SU-DHL-6 (cell line): ENCODE measurements at regions not wholly inside any gene's neighbourhood (a gene's known extent, or its start where the extent isn't known, plus 50 kb on each side); places are given as distances from the start of the nearest gene placed in this dataset.

Source experiments
- H2AFZ ChIP-seq: fragments of 200-600 bp; sonication (generic); 2 replicates; pipeline ENCODE4 v1.6.1; 2014; ENCODE audit warnings: low read depth, mild to moderate bottlenecking, moderate library complexity, mixed read lengths, antibody characterized with exemption, low read length; ENCODE audit not compliant: severe bottlenecking
- H3F3A ChIP-seq: fragments of 200-600 bp; shearing (Covaris generic); 2 replicates; pipeline ENCODE4 v1.6.0; 2016; ENCODE audit warnings: antibody characterized with exemption, mild to moderate bottlenecking; ENCODE audit not compliant: insufficient read depth
- H3K27ac ChIP-seq: fragments of 200-600 bp; sonication (generic); 2 replicates; pipeline ENCODE4 v1.5.1; 2016; ENCODE audit warnings: low read depth, mild to moderate bottlenecking, low read length, moderate library complexity, mixed read lengths
- H3K27me3 ChIP-seq: fragments of 200-600 bp; sonication (generic), shearing (Covaris generic); 2 replicates; pipeline ENCODE4 v1.6.0; 2014; ENCODE audit warnings: mild to moderate bottlenecking, low read length
- H3K36me3 ChIP-seq: fragments of 200-600 bp; sonication (generic); 2 replicates; pipeline ENCODE4 v1.6.1; 2014; ENCODE audit warnings: mild to moderate bottlenecking, low read length, mixed read lengths
- H3K4me2 ChIP-seq: fragments of 300-600, 200-600 bp; shearing (Covaris generic), sonication (generic); 2 replicates; pipeline ENCODE4 v1.6.0; 2014; ENCODE audit warnings: low read length, low read depth, mild to moderate bottlenecking; ENCODE audit not compliant: poor library complexity, severe bottlenecking
- H3K4me3 ChIP-seq: fragments of 200-600 bp; sonication (generic); 2 replicates; pipeline ENCODE4 v1.5.1; 2014; ENCODE audit warnings: antibody characterized with exemption, low read length, mild to moderate bottlenecking, mixed read lengths; ENCODE audit not compliant: insufficient read depth, poor library complexity, severe bottlenecking
- H3K79me2 ChIP-seq: fragments of 200-600 bp; sonication (generic); 2 replicates; pipeline ENCODE4 v1.6.1; 2014; ENCODE audit warnings: mild to moderate bottlenecking, low read length, moderate library complexity; ENCODE audit not compliant: insufficient read depth
- H3K9ac ChIP-seq: fragments of 200-600 bp; sonication (generic); 2 replicates; pipeline ENCODE4 v1.7.0; 2014; ENCODE audit warnings: mild to moderate bottlenecking, low read length
- H3K9me2 ChIP-seq: fragments of 200-600 bp; sonication (generic); replicated peaks from 2 replicates; pipeline ENCODE4 v1.6.1; 2014; ENCODE audit warnings: low read length; ENCODE audit not compliant: insufficient read depth
- H3K9me3 ChIP-seq: fragments of 200-600 bp; sonication (generic); 2 replicates; pipeline ENCODE4 v1.6.1; 2014; ENCODE audit warnings: low read length, mixed read lengths; ENCODE audit not compliant: insufficient read depth
- H4K20me1 ChIP-seq: fragments of 200-600 bp; sonication (generic); 2 replicates; pipeline ENCODE4 v1.6.1; 2014; ENCODE audit warnings: low read depth, mild to moderate bottlenecking, antibody characterized with exemption, low read length, moderate library complexity, mixed read lengths
- CTCF ChIP-seq: fragments of 200-600 bp; sonication (generic); IDR thresholded peaks from one replicate; pipeline ENCODE4 v1.5.1; 2017; ENCODE audit warnings: antibody characterized with exemption, mild to moderate bottlenecking, low read length, moderate library complexity; ENCODE audit not compliant: insufficient read depth, poor library complexity, severe bottlenecking
- EZH2phosphoT487 ChIP-seq: fragments of 200-600 bp; sonication (generic), shearing (Covaris generic); conservative IDR thresholded peaks from 2 replicates; pipeline ENCODE4 v1.6.1; 2018; ENCODE audit warnings: mild to moderate bottlenecking, antibody characterized with exemption, low read length, moderate library complexity, mixed read lengths

- Histone ChIP-seq H3K36me3 (no peaks in the 10 kb centered on the region), H3K27ac (no peak overlapping the region), H3K9ac (no peak overlapping the region), H3K79me2 (no peaks in the 10 kb centered on the region), H3F3A (no peaks in the 10 kb centered on the region), H3K4me2 (no peak overlapping the region), H3K9me3 (no peaks in the 10 kb centered on the region), H3K27me3 (no peaks in the 10 kb centered on the region), H3K9me2 (no peaks in the 10 kb centered on the region), H3K4me3 (no peak overlapping the region), H2AFZ (no peak overlapping the region), H4K20me1 (no peaks in the 10 kb centered on the region)
- no peak for TF ChIP-seq CTCF
- no peak for TF ChIP-seq EZH2phosphoT487
Observed at GRCh38 chr5:27900761-27901160, 862.4 kb upstream of the CDH9 start.

- no peak for TF ChIP-seq EZH2phosphoT487
- no peak for TF ChIP-seq CTCF
- Histone ChIP-seq H3K79me2 (no peaks in the 10 kb centered on the region), H3F3A (no peaks in the 10 kb centered on the region), H3K9me2 (no peaks in the 10 kb centered on the region), H2AFZ (peak overlapping the region; percentile 74), H3K36me3 (no peaks in the 10 kb centered on the region), H3K27ac (no peak overlapping the region), H3K27me3 (no peaks in the 10 kb centered on the region), H3K9me3 (no peaks in the 10 kb centered on the region), H3K9ac (no peak overlapping the region), H3K4me3 (no peak overlapping the region), H3K4me2 (no peak overlapping the region), H4K20me1 (no peaks in the 10 kb centered on the region)
Observed at GRCh38 chr5:27876071-27876470, 837.7 kb upstream of the CDH9 start.

- Histone ChIP-seq H3K9me2 (no peaks in the 10 kb centered on the region), H3K36me3 (no peaks in the 10 kb centered on the region), H3F3A (no peaks in the 10 kb centered on the region), H3K9ac (no peak overlapping the region), H3K79me2 (no peaks in the 10 kb centered on the region), H3K4me2 (no peak overlapping the region), H3K27me3 (no peaks in the 10 kb centered on the region), H2AFZ (no peak overlapping the region), H3K27ac (no peak overlapping the region), H4K20me1 (no peaks in the 10 kb centered on the region), H3K9me3 (no peaks in the 10 kb centered on the region), H3K4me3 (no peak overlapping the region)
- TF ChIP-seq EZH2phosphoT487 (no peak), CTCF (no peak)
Observed at GRCh38 chr5:27875148-27875547, 836.8 kb upstream of the CDH9 start.
